A673 (cell line): ENCODE measurements at regions not wholly inside any gene's neighbourhood (a gene's known extent, or its start where the extent isn't known, plus 50 kb on each side); places are given as distances from the start of the nearest gene placed in this dataset.
A peak's percentile ranks its signal among the peaks of the same experiment; 100 is the strongest.

Source experiments
- BruUV-seq: library from RNA; stranded (reverse); fragments of 400-500 nt; replicated peaks from 2 replicates; lab custom pipeline; 2021; lab: Mats Ljungman, UMichigan
- CTCF ChIA-PET: fragments of 300-600 bp; sonication (Branson Sonifier 250); formaldehyde crosslinking; loops from one replicate; lab custom pipeline; 2022; ENCODE audit warnings: antibody characterized with exemption; lab: Charles Lee
- POLR2A ChIA-PET: fragments of 300-600 bp; sonication (Branson Sonifier 250); formaldehyde crosslinking; loops from one replicate; lab custom pipeline; 2022; ENCODE audit warnings: antibody characterized with exemption; ENCODE audit not compliant: low non-redundant PET; lab: Charles Lee
- DNase-seq: peaks from one replicate; pipeline ENCODE4 v3.0.0-alpha.2; 2015; ENCODE audit warnings: low spot score
- H3K27ac ChIP-seq: fragments of 200-600 bp; sonication (generic); 2 replicates; pipeline ENCODE4 v1.5.1; 2016; ENCODE audit warnings: mixed run types, low read depth, mild to moderate bottlenecking, mixed read lengths, antibody characterized with exemption, low read length; ENCODE audit not compliant: poor library complexity, severe bottlenecking
- H3K27me3 ChIP-seq: fragments of 200-600 bp; sonication (generic); replicated peaks from 2 replicates; pipeline ENCODE4 v1.6.1; 2017; ENCODE audit warnings: mixed run types, low read depth, mild to moderate bottlenecking, mixed read lengths, antibody characterized with exemption, low read length; ENCODE audit not compliant: insufficient read depth, poor library complexity
- H3K36me3 ChIP-seq: fragments of 200-600 bp; sonication (generic); 2 replicates; pipeline ENCODE4 v1.6.1; 2016; ENCODE audit warnings: mixed run types, mild to moderate bottlenecking, mixed read lengths, antibody characterized with exemption, low read length; ENCODE audit not compliant: insufficient read depth, poor library complexity, severe bottlenecking
- H3K4me1 ChIP-seq: fragments of 200-600 bp; sonication (generic); 2 replicates; pipeline ENCODE4 v1.6.1; 2017; ENCODE audit warnings: mixed run types, mild to moderate bottlenecking, mixed read lengths, antibody characterized with exemption, low read length; ENCODE audit not compliant: insufficient read depth, poor library complexity, severe bottlenecking
- H3K4me3 ChIP-seq: fragments of 200-600 bp; sonication (generic); 2 replicates; pipeline ENCODE4 v1.5.1; 2016; ENCODE audit warnings: low read depth, mixed run types, mild to moderate bottlenecking, mixed read lengths, low read length; ENCODE audit not compliant: poor library complexity, severe bottlenecking
- H3K9me3 ChIP-seq: fragments of 200-600 bp; sonication (generic); 2 replicates; pipeline ENCODE4 v1.6.1; 2016; ENCODE audit warnings: mixed run types, low read depth, mild to moderate bottlenecking, mixed read lengths, antibody characterized with exemption, low read length; ENCODE audit not compliant: poor library complexity, severe bottlenecking
- EZH2 ChIP-seq: fragments of 200-600 bp; sonication (generic); IDR thresholded peaks from 2 replicates; pipeline ENCODE4 v1.6.1; 2017; ENCODE audit warnings: borderline replicate concordance, low read depth, mild to moderate bottlenecking, mixed read lengths, antibody characterized with exemption, low read length; ENCODE audit not compliant: poor library complexity, severe bottlenecking
- intact Hi-C: fragments of 100-400 bp; cut with micrococcal nuclease; formaldehyde crosslinking; loops from one replicate; pipeline ENCODE4 v1.10.0; 2022; ENCODE audit not compliant: unreplicated experiment
- TF ChIP-seq, protein P1 (sequence below): fragments of 300-800, 200-600 bp; sonication (generic); conservative IDR thresholded peaks from 2 replicates; pipeline ENCODE4 v1.5.1; 2017; ENCODE audit warnings: low read depth, mild to moderate bottlenecking, antibody characterized with exemption, low read length, moderate library complexity, mixed read lengths

DNA sequence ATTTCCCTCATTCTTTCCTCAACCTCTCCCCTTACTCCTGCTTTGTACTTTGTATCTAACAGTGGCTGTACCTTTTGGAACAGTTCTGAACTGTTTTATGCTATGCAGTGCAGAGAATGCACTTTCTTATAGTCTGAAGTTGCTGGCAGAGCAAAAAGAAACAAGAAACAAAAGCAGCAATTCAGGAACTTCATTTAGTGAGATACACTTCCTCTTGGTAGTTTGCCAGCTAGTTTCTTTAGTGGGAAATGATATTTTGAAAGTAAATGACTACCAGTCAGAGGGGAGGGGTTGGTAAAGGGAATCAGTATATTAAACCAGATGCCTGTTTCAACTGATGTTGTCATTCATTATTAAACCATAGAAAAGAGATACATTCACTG is 55.0 kb upstream of the CHD2 start:
- Histone ChIP-seq H3K27me3 (no peaks in the 10 kb centered on the region), H3K27ac (peak overlapping the region; percentile 55), H3K4me3 (no peak overlapping the region), H3K4me1 (peaks cover 12% of the 10 kb centered on the region), H3K36me3 (no peaks in the 10 kb centered on the region), H3K9me3 (no peaks in the 10 kb centered on the region)
- ChIA-PET CTCF (no interaction called here), POLR2A (interaction anchor here (0.6 kb wide), 1 partner anchor 37 kb away, joined by 3 read pairs; no protein-coding TSS in a partner anchor)
- peak; percentile 60 for DNase-seq
- TF ChIP-seq, protein P1, sequence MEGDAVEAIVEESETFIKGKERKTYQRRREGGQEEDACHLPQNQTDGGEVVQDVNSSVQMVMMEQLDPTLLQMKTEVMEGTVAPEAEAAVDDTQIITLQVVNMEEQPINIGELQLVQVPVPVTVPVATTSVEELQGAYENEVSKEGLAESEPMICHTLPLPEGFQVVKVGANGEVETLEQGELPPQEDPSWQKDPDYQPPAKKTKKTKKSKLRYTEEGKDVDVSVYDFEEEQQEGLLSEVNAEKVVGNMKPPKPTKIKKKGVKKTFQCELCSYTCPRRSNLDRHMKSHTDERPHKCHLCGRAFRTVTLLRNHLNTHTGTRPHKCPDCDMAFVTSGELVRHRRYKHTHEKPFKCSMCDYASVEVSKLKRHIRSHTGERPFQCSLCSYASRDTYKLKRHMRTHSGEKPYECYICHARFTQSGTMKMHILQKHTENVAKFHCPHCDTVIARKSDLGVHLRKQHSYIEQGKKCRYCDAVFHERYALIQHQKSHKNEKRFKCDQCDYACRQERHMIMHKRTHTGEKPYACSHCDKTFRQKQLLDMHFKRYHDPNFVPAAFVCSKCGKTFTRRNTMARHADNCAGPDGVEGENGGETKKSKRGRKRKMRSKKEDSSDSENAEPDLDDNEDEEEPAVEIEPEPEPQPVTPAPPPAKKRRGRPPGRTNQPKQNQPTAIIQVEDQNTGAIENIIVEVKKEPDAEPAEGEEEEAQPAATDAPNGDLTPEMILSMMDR: no peak
- no peak for TF ChIP-seq EZH2
- intact Hi-C loops: no loop called here
- no TSS peak for BruUV-seq

DNA sequence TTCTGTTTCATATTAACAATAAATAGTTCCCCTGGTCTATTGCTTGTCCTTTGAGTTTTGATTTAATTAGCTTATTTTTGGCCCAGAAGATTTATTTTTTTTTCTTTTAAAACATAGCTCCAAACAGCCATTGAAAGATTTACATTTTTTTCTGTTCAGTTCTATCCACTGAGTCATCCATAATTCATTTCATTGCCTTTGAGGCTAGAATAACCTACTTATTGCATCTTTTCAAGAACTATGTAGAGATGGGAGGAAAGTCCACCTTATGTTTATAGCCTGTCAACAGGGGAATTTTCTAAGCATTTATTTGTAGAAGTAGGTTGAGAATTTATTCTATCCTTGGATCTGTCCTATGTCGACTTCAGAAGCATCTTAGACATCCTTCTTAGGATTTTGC is 53.4 kb upstream of the CHD2 start:
- H3K27me3 ChIP-seq: no peaks in the 10 kb centered on the region
- no TSS peak for BruUV-seq
- H3K4me3 ChIP-seq: no peak overlapping the region
- no peak for TF ChIP-seq EZH2
- TF ChIP-seq, protein P1: no peak
- H3K27ac ChIP-seq: no peak overlapping the region
- ChIA-PET POLR2A (no interaction called here), CTCF (no interaction called here)
- H3K4me1 ChIP-seq: peaks cover 12% of the 10 kb centered on the region
- H3K9me3 ChIP-seq: no peaks in the 10 kb centered on the region
- intact Hi-C loops: no loop called here
- no peaks in the 10 kb centered on the region for H3K36me3 ChIP-seq
- no peak for DNase-seq

DNA sequence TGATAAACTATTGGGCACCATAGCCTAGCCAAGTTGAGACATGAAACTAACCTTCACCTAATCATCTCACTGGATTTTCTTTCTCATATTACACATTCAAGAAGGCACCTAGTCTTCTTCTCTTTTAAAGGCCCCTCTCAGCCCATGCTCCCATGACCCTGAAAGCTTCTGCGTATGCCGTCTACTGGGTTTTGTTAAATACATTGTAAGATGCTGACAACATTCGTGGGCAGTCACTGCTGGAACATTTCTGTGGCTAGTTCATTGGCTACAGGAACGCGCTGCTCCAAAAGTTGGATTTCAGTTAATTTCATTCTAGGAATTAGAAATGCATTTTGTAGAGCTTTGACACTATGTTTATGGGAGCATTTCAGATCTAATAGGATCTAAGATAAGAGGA is 52.3 kb upstream of the CHD2 start:
- DNase-seq: no peak
- TF ChIP-seq, protein P1: no peak
- TF ChIP-seq EZH2: no peak
- ChIA-PET CTCF (no interaction called here), POLR2A (interaction anchor here (0.7 to 0.9 kb wide), 2 partner anchors 16 to 72 kb away, joined by 3 to 4 read pairs; no protein-coding TSS in a partner anchor)
- Histone ChIP-seq H3K4me1 (peaks cover 13% of the 10 kb centered on the region), H3K36me3 (no peaks in the 10 kb centered on the region), H3K27me3 (no peaks in the 10 kb centered on the region), H3K27ac (no peak overlapping the region), H3K4me3 (no peak overlapping the region), H3K9me3 (no peaks in the 10 kb centered on the region)
- BruUV-seq: no TSS peak
- intact Hi-C loops: no loop called here
